ENCODE measurements at regions not wholly inside any gene's neighbourhood (a gene's known extent, or its start where the extent isn't known, plus 50 kb on each side); places are given as distances from the start of the nearest gene placed in this dataset.
"Not testable (repeated sequence)": the region's sequence is repeated elsewhere in the genome, so short reads cannot be mapped to it uniquely, and the experiment has no call there.

DNA sequence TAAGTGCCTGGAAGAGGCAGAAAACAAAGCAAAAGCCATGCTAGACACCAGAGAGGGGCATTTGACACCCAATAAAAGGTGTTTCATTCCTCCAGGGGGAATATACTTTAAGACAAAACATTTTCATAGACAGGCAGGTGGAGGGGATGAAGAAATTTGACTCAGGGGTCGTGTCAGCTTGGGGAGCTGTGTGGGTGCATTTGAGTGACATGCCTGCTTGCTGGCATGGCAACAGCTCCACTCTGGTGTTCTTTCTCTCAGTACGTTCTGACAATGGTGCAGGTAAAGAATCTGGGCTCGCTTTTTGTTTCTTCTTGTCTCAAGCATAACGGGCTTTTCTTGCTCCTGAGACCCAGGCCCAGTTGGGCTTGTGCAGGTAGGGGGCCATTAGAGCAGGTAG is 292.9 kb upstream of the ATP10A start:
- intact Hi-C loops (cut with DNase I): no loop called here
- peak in 21 of 42 donors; percentile 16 to 82 (median 52) for DNase-seq

DNA sequence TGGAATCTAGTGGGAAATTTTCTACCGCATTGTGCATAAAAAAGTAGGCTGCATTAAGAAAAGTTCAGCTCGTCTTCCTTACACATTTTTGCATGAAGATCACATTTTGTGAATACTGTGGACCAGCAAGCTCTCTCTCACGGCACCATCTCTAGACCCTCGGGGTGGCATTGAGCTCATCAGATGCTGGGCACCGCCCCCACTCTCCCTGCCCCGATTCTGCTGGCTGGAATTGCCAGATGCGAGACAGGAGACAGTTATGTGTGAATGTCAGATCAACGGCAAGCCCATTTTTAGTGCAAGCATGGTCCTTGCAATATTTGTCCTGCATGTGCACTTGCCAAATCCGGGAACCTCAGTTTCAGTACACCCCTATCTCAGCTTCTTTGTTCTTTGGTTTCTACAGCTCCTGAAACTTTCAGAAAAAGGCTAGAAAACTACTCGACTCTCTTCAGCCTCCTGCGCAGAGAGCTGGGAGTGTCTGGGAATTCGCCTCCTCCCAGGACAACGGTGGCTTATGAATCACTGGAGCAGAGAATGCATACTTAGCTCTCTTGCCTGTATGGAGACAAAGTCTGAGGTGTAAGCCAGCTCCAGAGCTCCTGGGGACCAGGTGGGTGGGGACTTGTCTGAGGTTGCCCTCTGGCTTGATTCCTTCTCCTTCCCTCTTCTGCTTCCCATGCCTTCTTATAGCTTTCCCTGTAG is 285.2 kb upstream of the ATP10A start:
- peak in 38 of 42 donors; percentile 14 to 87 (median 56) for DNase-seq
- intact Hi-C loops (cut with DNase I): no loop called here

DNA sequence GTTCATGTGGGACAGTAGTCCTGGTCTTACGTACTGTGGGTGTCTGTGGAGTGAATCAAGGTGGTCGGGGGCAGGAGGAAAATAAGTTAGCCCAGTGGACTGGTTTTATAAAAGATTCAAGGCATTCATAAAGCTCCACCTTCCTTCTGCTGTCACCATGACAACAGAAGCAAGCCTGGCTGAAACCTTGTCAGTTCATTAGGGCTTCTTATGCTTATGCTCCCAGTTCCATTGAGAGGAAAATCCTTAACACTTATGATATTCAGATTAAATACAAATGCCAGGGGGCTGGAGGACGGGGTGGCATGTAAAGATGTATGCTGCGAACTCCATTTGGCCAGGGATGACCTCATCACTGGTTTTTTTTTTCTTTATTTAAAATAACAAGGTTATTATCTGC is 283.1 kb upstream of the ATP10A start:
- DNase-seq: peak in 14 of 42 donors; percentile 15 to 72 (median 48)
- intact Hi-C loops (cut with DNase I): no loop called here

DNA sequence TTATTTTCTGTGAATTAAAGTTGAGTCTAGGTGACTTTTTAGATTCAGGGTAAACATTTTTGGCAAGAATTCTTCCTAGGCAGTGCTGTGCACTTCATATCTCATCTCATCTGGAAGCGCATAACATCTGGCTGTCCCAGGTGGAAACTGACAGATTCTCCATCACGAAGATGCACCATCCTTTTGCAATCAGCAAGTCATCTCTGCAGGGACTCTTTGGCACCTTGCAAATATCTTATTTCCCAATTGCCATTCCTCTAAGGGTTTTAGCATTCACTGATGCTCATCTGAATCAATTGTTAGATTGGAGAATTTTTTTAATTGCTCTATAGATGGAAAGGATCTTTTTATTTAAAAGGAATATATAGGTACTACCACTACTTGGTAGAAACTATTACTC is 282.7 kb upstream of the ATP10A start:
- intact Hi-C loops (cut with DNase I): no loop called here
- DNase-seq: no peak

DNA sequence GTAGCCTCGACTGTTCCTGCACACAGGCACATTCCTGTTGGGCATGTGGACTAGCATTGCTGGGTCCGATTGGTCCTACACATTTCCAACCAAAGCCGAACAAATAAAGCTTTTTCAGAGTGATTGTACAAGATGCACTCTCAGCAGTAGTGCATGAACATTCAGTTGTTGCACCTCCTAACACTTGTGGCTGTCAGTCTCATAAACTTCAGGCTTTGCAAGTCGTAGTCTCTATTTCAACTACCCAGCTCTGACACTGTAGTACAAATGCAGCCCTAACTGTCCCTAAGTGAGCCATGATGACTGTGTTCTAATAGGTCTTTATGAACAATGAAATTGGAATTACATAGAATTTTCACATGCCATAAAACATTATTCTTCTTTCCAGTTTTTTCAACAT is 281.7 kb upstream of the ATP10A start:
- DNase-seq: no peak
- intact Hi-C loops (cut with DNase I): no loop called here

DNA sequence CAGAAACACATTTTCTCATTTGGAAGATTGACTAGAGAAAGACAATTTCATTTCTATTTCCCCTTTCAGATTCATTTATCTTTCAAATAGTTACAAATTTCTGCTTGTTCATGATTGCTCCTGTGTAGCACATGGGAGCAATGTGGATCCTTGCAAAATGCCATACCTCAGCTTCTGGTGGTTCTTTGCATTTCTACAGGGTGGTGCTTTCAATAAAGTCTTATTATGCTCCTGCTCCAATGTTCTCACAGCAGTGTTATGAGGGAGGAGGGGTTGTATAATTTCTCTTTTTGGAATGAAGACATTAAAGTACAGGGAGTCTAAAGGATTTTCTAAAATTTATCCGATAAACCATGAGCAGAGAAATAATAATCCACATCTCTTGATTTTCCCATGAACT is 280.1 kb upstream of the ATP10A start:
- DNase-seq: no peak
- intact Hi-C loops (cut with DNase I): no loop called here

DNA sequence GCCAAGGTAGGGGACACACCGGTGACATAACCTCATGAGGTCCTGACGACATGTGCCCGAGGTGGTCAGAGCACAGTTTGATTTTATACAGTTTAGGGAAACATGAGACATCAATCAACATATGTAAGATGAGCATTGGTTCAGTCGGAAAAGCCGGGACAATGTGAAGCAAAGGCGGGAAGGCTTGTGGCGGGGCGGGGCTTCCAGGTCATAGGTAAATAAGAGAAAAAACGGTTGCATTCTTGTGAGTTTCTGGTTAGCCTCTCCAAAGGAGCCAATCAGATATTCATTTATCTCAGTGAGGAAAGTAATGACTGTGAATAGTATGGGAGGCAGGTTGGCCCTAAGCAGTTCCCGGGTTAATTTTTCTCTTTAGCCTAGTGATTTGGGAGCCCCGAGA is 271.7 kb upstream of the ATP10A start:
- intact Hi-C loops (cut with DNase I): no loop called here
- DNase-seq: no peak

DNA sequence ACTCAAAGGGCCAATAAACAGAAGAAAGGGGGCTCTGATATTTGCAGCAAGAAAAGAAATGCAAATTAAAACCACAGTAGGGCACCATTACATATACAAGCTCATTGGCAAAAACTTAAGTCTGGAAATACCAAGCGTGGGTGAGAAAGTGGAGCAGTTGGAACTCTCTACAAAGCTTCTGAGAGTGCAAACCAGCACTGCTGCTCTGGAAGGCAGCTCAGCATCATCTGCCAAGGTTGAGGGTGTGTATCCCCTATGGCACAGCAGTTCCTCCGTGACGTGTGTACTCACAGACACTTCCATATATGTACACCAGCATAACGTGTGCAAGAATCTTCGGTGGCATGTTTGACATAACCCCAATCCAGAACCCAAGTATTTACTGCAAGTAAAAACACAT is 271.0 kb upstream of the ATP10A start:
- DNase-seq: no peak
- intact Hi-C loops (cut with DNase I): no loop called here

DNA sequence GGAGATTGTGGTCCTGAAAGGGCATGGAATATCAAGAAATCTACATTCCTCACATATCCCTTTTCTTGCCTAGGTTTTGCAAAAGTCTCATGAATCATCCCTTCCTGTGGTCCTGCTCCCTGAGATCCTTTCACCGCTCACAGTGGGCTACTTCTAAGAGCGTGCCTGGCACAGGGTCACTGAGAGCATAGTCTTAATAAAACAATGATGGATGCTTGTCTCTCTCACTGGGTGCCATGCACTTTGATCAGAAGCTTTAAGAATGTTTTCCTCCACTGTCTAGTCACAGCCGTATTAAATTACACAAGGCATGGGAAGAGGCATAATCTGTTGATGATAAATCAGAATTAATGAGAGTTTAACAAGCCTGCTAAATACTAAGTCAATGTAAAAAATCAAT is 269.7 kb upstream of the ATP10A start:
- intact Hi-C loops (cut with DNase I): no loop called here
- DNase-seq: no peak

DNA sequence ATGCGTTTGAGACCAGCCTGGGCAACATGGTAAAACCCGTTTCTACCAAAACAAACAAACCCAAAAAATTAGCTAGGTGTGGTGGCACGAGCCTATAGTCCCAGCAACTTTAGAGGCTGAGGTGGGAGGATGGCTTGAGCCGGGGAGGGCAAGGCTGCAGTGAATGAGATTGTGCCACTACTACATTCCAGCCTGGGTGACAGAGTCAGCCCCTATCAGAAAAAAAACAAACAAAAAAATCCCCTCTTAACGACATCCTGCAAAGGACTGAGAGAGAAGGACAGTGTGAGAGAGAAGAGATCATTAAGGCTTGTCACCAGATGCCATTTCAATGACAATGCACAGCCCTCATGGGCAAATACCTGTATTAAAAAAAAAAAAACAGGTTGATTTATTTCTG is 266.7 kb upstream of the ATP10A start:
- no peak for DNase-seq
- intact Hi-C loops (cut with DNase I): no loop called here

DNA sequence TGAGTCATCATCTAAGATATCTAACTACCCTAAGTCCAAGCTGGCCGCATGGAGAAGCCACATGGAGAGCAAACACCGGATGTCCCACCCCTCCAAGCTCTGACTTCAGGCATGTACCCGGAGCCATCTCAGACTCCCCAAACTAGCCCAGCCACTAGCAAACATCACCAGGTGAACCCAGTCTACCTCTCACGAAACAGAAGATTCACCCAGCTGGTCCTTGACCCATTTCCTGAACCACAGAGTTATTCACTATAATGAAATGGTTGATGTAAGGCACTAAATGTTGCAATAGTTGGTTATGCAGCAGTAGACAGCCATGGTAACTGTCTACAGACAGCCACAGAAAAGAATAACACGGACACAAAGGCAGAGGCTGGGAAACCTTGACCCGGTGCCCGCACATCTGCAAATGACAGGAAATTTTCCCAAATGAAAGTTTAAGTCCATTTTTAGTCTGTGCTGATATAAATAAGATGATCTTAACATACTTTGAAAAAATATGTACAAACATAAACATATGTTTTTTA is 265.5 kb upstream of the ATP10A start:
- no peak for DNase-seq
- intact Hi-C loops (cut with DNase I): no loop called here

DNA sequence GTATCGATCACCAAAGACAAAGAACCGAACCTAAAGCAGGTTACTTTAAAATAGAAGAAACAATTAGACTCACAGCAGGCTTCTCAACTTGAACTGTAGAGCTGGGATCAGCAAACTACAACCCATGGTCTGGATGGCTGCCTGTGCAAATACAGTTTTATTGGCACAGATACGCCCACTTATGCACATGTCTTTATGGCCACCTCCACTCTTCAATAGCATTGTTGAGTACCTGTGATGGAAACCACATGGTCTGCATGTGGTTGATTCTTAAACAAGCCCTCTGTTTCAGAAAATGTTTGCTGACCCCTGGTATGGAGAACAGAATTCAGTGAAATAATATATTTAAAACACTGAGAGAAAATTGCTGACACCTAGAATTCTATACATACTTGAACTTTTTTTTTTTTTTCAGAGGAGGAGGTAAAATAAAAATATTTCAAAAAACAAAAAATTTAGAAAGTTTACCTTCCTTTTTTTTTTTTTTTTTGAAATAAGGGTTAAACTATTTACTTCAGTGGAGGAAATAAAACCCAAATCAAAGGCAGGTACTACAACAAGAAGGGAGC is 263.8 kb upstream of the ATP10A start:
- intact Hi-C loops (cut with DNase I): no loop called here

DNA sequence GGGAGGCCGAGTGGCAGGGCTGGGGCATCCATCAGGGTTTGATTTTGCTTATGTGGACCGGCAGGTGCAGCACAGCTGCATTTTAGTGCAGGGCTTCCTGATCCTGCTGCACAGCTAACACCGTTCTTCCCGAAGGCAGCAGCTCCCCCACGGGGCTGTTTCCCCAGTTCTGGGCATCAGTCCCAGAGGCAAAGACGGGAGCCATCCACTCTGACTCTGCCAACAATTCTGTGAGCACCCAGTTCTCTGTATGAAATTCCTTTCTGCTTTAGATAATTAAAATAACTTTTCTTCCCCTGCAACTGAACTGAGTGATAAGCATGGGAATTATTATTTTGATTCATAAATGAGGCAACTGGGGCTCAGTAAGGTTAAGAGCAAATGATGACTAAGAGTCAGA is 262.9 kb upstream of the ATP10A start:
- intact Hi-C loops (cut with DNase I): no loop called here
- peak in 32 of 42 donors; percentile 27 to 77 (median 44) for DNase-seq

More for the DNA sequence above, 263.8 kb upstream of the ATP10A start:
- no peak for DNase-seq

DNA sequence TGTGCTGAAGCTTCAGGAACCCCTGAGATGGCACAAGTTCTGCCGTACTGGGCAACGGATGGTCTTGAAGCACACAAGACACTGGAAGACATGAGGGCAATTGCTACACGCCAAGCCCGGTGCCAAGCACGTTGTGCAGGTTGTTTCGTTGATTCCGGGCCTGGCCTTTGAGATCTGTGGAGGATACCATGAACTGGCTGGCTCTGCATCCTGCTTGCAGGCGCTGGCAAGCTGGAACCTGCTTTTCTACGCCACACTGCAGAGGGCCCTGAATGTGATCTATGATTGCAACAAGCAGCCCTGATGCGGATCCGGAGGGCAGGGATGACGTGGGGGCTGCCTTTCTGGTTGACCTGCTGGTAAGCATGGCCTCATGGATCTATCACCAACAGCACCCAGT is 262.5 kb upstream of the ATP10A start:
- intact Hi-C loops (cut with DNase I): no loop called here
- no peak for DNase-seq

DNA sequence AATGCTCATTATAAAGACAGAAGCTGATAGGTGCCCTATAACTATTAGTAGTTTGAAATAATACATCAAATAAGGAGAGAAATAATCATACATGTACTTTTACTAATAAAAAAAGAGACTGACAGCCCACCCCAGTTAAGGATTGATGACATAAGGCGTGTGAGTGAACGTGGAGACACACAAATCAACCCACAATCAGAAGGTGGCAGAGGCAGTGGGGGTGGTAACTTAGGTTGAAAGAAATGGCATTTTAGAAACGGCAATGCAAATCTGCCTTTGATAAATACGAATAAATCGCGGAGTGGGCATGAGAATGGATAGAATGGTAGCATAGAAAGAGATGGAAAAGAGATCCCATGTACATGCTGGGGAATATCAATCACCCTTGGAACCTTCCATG is 256.2 kb upstream of the ATP10A start:
- intact Hi-C loops (cut with DNase I): no loop called here
- DNase-seq: peak in 4 of 42 donors; percentile 20 to 55 (median 42)

DNA sequence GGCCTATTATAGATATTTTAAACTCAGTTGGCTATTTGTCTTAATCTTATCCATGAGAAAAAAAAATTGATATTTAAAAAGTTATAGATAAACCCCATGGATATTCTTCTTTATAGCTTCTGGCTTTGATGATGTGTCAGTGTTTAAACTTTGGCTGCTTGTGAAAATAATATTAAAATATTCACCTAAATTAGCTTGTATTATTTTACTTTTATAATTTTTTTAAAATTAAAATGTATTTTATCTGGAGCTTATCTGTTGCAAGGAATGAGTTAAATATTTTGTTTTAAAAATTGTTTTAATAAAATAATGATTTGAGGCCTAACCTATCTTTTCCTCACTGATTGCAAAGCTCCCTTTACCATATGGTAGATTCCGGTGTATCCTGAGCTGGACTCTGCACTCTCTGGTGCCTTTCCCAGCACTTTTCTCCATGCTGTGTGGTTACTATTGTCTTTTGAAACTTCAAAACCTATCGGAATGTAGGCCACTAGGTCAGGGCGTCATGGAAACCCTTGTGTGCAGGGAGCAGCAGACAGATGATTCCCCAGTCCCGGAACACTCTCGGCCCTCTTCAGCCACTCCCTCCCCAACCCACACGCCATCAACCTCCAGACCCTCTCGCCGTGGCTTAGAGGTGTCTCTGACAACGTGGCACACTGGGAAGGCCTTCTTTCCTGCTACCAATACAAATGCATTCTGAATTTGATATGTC is 252.3 kb upstream of the ATP10A start:
- peak in 4 of 42 donors; percentile 7 to 57 (median 14) for DNase-seq
- intact Hi-C loops (cut with DNase I): no loop called here

DNA sequence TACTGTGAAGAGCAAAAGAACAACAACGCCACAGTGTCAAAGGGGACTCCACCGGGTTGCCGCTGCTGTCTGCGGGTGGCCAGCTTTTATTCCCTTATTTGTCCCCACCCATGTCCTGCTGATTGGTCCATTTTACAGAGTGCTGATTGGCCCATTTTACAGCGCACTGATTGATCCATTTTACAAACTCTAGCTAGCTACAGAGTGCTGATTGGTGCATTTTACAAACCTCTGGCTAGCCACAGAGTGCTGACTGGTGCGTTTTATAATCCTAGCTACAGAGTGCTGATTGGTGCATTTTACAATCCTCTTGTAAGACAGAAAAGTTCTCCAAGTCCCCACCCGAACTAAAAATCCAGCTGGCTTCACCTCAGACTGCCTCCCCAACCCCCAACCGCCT is 251.0 kb upstream of the ATP10A start:
- intact Hi-C loops (cut with DNase I); DNase-seq: not testable (repeated sequence)

DNA sequence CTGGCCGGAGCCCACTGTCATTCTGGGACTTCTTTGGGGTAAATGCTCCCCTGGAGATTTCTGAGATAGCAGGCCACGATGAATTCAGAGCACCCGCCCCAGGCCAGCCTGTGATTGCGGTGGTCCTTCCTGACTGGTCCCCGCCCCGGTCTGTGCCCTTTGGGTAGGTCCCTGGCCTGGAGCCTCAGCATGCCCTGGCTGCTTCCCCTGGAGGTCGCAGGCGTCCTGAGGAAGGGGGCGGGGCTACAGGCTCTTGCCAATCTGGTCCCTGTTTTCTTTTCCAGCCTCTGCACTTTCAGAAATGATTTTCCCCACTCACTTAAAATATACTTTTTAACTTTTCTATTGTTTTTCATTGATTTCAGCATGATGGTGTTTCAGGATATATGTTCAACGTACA is 250.2 kb upstream of the ATP10A start:
- intact Hi-C loops (cut with DNase I): no loop called here

DNA sequence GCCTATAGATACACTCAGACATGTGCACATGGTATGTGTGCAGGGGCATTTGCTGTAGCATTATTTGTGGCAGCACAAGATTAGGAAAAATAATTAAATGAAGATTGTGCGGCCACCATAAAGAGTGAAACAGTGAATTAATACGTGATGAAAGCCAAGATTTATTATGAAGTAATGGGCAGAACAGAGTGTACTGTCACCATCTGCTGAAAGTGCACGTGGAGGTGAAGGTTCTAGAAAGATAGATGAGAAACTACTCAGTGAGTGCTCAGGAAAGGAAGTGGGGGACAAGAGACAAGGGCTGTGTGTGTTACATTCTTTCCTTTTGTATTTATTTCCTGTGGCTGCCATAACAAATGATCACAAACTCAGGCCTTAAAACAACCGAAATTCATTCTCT is 246.1 kb upstream of the ATP10A start:
- no peak for DNase-seq
- intact Hi-C loops (cut with DNase I): no loop called here

More for the DNA sequence above, 250.2 kb upstream of the ATP10A start:
- DNase-seq: no peak

DNA sequence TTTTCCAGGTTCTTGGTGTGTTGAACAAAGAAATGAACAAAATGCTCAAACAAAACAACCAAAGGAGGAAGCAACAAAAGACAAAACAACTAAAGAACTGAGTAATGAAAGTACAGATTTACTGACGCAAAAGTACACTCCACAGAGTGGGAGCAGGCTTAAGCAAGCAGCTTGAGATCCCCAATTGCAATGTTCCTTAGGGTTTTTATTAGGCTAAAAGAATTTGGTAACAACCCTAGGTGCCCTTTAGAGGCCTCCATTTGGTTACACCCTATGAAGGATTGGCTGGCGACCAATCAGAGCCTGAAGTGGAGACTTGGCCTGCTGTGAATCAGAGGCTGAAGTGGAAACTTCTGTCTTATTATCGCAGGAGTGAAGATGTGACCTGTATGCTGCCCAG is 243.4 kb upstream of the ATP10A start:
- intact Hi-C loops (cut with DNase I): no loop called here
- DNase-seq: no peak
